WERI-Rb-1 (cell line): ENCODE measurements at regions not wholly inside any gene's neighbourhood (a gene's known extent, or its start where the extent isn't known, plus 50 kb on each side); places are given as distances from the start of the nearest gene placed in this dataset.

Source experiments
- DNase-seq: peaks from one replicate; pipeline ENCODE4 v3.0.0-alpha.2; 2020
- H3K27ac ChIP-seq: fragments of 250-450 bp; sonication (Bioruptor Pico); 2 replicates; pipeline ENCODE4 v1.5.1; 2020; ENCODE audit warnings: mild to moderate bottlenecking, moderate library complexity
- H3K27me3 ChIP-seq: fragments of 250-450 bp; sonication (Bioruptor Pico); 2 replicates; pipeline ENCODE4 v1.5.1; 2021; ENCODE audit warnings: mild to moderate bottlenecking, low read depth, moderate library complexity; ENCODE audit not compliant: insufficient read depth, severe bottlenecking
- H3K36me3 ChIP-seq: fragments of 250-450 bp; sonication (Bioruptor Pico); 2 replicates; pipeline ENCODE4 v1.5.1; 2020; ENCODE audit warnings: mild to moderate bottlenecking, moderate library complexity
- H3K4me3 ChIP-seq: 2 replicates; pipeline ENCODE4 v1.5.1; 2011; ENCODE audit warnings: low read depth, mild to moderate bottlenecking, control low read depth, low read length
- H3K9me3 ChIP-seq: fragments of 250-450 bp; sonication (Bioruptor Pico); 2 replicates; pipeline ENCODE4 v1.5.1; 2021; ENCODE audit warnings: mild to moderate bottlenecking, moderate library complexity; ENCODE audit not compliant: severe bottlenecking
- CTCF ChIP-seq: IDR thresholded peaks from 2 replicates; pipeline ENCODE4 v1.5.1; 2011; ENCODE audit warnings: low read depth, mild to moderate bottlenecking, control low read depth, inconsistent platforms, low read length

- no peak for DNase-seq
- Histone ChIP-seq H3K4me3 (no peak overlapping the region), H3K27ac (no peak overlapping the region), H3K36me3 (no peaks in the 10 kb centered on the region), H3K27me3 (no peaks in the 10 kb centered on the region), H3K9me3 (peaks cover 7% of the 10 kb centered on the region)
- TF ChIP-seq CTCF: no peak
Observed at GRCh38 chr2:172344159-172344558, 83.2 kb upstream of the ITGA6 start.

- Histone ChIP-seq H3K9me3 (peaks cover 7% of the 10 kb centered on the region), H3K4me3 (no peak overlapping the region), H3K36me3 (no peaks in the 10 kb centered on the region), H3K27me3 (no peaks in the 10 kb centered on the region), H3K27ac (no peak overlapping the region)
- TF ChIP-seq CTCF: no peak
- DNase-seq: no peak
Observed at GRCh38 chr2:172345956-172346555, 81.3 kb upstream of the ITGA6 start.

GRCh38 chr2:172348555-172349288 lies 78.7 kb upstream of the ITGA6 start:
- no peak overlapping the region for H3K4me3 ChIP-seq
- H3K27ac ChIP-seq: no peak overlapping the region
- no peak for TF ChIP-seq CTCF
- H3K27me3 ChIP-seq: no peaks in the 10 kb centered on the region
- peaks cover 5% of the 10 kb centered on the region for H3K9me3 ChIP-seq
- no peaks in the 10 kb centered on the region for H3K36me3 ChIP-seq
- no peak for DNase-seq

GRCh38 chr2:172350839-172351479 lies 76.4 kb upstream of the ITGA6 start:
- H3K27me3 ChIP-seq: no peaks in the 10 kb centered on the region
- H3K27ac ChIP-seq: no peak overlapping the region
- TF ChIP-seq CTCF: no peak

GRCh38 chr2:172351586-172351985 lies 75.8 kb upstream of the ITGA6 start:
- DNase-seq: no peak
- Histone ChIP-seq H3K36me3 (no peaks in the 10 kb centered on the region), H3K27ac (no peak overlapping the region), H3K4me3 (no peak overlapping the region), H3K9me3 (no peaks in the 10 kb centered on the region), H3K27me3 (no peaks in the 10 kb centered on the region)
- TF ChIP-seq CTCF: no peak

More at GRCh38 chr2:172350839-172351479, 76.4 kb upstream of the ITGA6 start:
- no peaks in the 10 kb centered on the region for H3K36me3 ChIP-seq
- DNase-seq: no peak
- H3K9me3 ChIP-seq: no peaks in the 10 kb centered on the region
- no peak overlapping the region for H3K4me3 ChIP-seq
